MM.1S (cell line): ENCODE measurements at regions not wholly inside any gene's neighbourhood (a gene's known extent, or its start where the extent isn't known, plus 50 kb on each side); places are given as distances from the start of the nearest gene placed in this dataset.

Experiments used
- EZH2 ChIP-seq: fragments of 300-600 bp; sonication (generic); optimal IDR thresholded peaks from 2 replicates; pipeline ENCODE3; 2017; ENCODE audit warnings: low read depth, mild to moderate bottlenecking, antibody characterized with exemption, low read length, mixed read lengths
- EZH2phosphoT487 ChIP-seq: fragments of 300-600 bp; sonication (generic); IDR thresholded peaks from 2 replicates; pipeline ENCODE4 v1.6.1; 2018; ENCODE audit warnings: antibody characterized with exemption, low read length
- TF ChIP-seq, protein P1 (sequence below): fragments of 300-600 bp; sonication (generic); IDR thresholded peaks from 2 replicates; pipeline ENCODE4 v1.5.1; 2016; ENCODE audit warnings: antibody characterized with exemption, low read length, mixed read lengths

DNA sequence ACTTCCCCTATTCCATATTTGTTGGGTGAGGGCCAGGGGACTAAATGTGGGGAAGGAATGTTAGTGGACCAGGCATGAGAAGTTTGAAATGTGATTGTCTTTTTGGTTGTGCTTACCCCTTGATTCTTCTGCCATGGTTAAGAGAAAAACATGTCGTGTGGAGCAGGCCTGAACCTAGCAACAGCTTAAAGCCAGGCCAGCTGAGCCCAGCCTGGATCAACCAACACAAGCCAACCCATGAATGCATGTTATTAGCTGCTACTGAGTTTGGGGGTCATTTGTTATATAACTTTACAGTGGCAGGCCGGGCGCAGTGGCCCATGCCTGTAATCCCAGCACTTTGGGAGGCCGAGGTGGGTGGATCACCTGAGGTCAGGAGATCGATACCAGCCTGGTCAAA lies 52.4 kb upstream of the TRIO start:
- TF ChIP-seq, protein P1, sequence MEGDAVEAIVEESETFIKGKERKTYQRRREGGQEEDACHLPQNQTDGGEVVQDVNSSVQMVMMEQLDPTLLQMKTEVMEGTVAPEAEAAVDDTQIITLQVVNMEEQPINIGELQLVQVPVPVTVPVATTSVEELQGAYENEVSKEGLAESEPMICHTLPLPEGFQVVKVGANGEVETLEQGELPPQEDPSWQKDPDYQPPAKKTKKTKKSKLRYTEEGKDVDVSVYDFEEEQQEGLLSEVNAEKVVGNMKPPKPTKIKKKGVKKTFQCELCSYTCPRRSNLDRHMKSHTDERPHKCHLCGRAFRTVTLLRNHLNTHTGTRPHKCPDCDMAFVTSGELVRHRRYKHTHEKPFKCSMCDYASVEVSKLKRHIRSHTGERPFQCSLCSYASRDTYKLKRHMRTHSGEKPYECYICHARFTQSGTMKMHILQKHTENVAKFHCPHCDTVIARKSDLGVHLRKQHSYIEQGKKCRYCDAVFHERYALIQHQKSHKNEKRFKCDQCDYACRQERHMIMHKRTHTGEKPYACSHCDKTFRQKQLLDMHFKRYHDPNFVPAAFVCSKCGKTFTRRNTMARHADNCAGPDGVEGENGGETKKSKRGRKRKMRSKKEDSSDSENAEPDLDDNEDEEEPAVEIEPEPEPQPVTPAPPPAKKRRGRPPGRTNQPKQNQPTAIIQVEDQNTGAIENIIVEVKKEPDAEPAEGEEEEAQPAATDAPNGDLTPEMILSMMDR: no peak
- TF ChIP-seq EZH2 (no peak), EZH2phosphoT487 (no peak)
